GM21737 (cell line): ENCODE measurements at regions not wholly inside any gene's neighbourhood (a gene's known extent, or its start where the extent isn't known, plus 50 kb on each side); places are given as distances from the start of the nearest gene placed in this dataset.
"Not testable (repeated sequence)": the region's sequence is repeated elsewhere in the genome, so short reads cannot be mapped to it uniquely, and the experiment has no call there.

ENCODE experiments used
- ATAC-seq: cut with Tn5 transposase; IDR thresholded peaks from one replicate; pipeline ENCODE4 v1.9.1; 2021; ENCODE audit warnings: mild to moderate bottlenecking, moderate library complexity; ENCODE audit not compliant: unreplicated experiment

DNA sequence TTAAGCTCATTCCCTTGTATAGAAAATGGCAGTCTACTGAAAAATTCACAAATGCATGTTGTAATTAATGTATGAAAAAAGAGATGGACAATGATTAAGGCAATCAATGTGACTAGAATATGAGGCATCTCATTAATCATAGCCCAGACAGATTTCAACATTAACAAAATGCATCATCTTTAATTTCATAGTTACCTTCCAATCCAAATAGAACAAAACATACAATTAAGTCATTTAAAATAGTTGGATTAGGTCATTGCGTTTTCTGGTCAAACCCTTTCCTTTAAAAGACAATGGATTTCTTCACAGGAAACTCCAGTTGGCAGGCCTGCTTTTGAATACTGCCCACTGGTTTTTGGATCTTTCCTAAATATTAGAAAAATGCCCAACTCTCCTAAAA is 203.9 kb downstream of the HAO1 start:
- no peak for ATAC-seq

GRCh38 chr20:7741866-7742265 is 198.4 kb downstream of the HAO1 start:
- no peak for ATAC-seq

DNA sequence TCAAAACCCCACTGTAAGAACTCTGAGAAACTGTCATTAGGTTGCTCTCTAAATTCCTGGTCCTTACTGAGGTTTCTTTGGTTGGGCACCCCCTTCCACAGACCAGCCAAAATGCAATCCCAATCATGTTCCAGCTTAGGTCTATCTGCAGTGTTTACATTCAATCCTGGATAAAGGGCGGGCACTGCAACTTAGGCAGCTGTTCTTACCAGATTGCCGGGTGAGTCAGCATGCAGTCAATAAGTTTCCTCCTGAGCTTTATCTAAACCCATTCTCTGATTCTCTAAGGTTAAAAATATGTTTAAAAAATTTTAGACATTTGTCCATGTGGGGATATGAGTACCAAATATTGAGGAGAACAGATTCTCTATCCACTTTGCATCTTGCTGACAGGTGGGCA is 197.8 kb downstream of the HAO1 start:
- ATAC-seq = no peak

DNA sequence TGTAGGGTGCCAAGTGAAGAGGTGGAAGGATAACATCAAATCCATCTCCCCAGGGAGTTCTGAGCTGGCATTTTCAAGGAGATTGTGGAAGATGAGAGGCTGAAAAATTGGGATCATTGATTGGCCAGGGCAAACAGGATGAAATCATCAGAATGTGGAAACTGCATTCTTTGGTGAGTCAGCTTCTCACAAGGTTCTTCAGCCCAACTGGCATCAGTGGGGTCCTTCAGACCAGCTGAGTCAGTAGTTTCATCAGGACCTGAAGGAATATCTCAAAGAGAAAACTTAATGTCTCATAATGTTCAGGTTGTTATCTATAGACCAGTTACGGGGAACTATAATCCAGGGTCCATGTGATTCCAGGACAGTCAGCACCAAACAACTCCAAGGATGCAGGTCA is 195.8 kb downstream of the HAO1 start:
- ATAC-seq = no peak

- no peak for ATAC-seq
Observed at GRCh38 chr20:7748624-7749023, 191.6 kb downstream of the HAO1 start.

DNA sequence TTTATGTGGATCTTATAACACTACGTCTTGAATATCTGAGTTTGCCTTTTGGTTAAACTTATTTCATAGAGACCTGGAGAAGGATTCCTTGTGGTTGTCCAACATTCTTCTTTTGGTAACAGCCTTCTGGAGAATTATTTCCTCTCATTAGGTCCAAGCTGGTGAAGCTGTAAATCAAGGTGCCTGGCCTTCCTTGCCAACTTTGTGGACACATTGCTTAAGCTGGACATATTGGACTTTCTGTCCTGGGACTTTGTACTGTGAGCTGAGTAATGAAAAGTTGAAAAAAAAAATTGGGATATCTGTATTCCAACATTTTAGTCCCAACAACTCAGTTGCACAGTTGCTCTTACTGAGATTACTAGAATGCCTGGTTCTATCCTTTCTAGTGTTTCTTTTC is 186.2 kb downstream of the HAO1 start:
- no peak for ATAC-seq

GRCh38 chr20:7758406-7758805 is 181.9 kb downstream of the HAO1 start:
- ATAC-seq = no peak

GRCh38 chr20:7760247-7761031 is 179.8 kb downstream of the HAO1 start:
- no peak for ATAC-seq

- peak; percentile 91 for ATAC-seq
Observed at GRCh38 chr20:7765221-7765620, 175.0 kb downstream of the HAO1 start.

GRCh38 chr20:7770046-7770445 is 170.2 kb downstream of the HAO1 start:
- no peak for ATAC-seq

DNA sequence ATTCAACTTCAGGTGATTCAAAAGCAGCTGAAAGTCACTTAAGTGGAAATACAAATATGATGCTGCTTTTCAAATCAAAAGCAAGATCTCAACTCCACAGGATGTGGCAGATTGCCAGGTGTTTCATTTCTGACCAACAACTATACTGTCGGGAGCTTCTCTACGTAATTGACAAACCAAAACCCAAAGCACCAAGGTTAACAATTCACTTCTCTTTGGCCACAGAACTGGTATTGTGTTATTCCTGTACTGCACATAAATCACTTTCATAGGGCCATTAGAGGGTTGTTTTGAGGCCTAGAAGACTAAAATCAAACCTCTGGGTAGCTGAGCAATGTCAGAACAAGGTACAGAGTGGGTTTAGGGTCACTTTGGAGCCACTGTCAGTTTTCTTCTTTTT is 169.7 kb downstream of the HAO1 start:
- ATAC-seq = peak; percentile 100

GRCh38 chr20:7772371-7772770 is 167.9 kb downstream of the HAO1 start:
- no peak for ATAC-seq

GRCh38 chr20:7773511-7773910 is 166.7 kb downstream of the HAO1 start:
- ATAC-seq = no peak

DNA sequence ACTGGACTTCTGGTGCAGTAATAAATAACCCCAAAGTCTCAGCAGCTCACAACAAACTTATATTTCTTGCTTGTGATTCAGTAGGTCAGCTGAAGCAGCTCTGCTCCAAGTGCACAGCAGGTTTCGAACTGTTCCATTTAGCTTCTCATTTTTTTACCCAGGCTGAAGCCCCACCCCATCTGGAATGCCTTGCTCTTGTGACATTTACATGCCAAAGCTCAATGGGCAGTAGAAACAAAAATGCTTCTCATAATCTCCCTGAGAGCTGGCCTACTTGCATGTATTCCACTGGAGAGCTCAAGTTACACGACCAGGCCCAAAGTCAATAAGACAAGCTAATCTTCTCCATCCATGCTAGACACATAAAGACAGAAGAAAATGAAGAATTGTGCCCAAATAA is 165.2 kb downstream of the HAO1 start:
- no peak for ATAC-seq

- no peak for ATAC-seq
Observed at GRCh38 chr20:7776148-7776547, 164.1 kb downstream of the HAO1 start.

GRCh38 chr20:7790189-7790588 is 150.1 kb downstream of the HAO1 start:
- ATAC-seq = no peak

GRCh38 chr20:7792150-7792869 is 147.9 kb downstream of the HAO1 start:
- no peak for ATAC-seq

GRCh38 chr20:7798176-7798575 is 142.1 kb downstream of the HAO1 start:
- no peak for ATAC-seq

- no peak for ATAC-seq
Observed at GRCh38 chr20:7799862-7800261, 140.4 kb downstream of the HAO1 start.

DNA sequence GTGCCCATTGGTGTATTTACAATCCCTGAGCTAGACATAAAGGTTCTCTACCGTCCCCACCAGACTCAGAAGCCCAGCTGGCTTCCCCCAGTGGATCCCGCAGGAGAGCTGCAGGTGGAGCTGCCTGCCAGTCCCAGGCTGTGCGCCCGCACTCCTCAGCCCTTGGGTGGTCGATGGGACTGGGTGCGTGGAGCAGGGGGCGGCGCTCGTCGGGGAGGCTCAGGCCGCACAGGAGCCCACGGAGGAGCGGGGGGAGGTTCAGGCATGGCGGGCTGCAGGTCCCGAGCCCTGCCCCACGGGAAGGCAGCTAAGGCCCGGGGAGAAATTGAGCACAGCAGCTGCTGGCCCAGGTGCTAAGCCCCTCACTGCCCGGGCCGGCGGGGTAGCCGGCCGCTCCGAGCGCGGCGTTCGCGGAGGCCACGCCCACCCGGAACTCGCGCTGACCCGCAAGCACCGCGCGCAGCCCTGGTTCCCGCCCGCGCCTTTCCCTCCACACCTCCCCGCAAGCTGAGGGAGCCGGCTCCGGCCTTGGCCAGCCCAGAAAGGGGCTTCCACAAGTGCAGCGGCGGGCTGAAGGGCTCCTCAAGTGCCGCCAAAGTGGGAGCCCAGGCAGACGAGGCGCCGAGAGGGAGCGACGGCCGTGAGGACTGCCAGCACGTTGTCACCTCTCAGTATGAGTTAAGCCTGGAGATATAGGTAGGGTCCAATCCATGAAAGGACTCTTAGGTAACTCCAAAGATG is 136.7 kb downstream of the HAO1 start:
- not testable (repeated sequence) for ATAC-seq

GRCh38 chr20:7806831-7807230 is 133.4 kb downstream of the HAO1 start:
- ATAC-seq = no peak

DNA sequence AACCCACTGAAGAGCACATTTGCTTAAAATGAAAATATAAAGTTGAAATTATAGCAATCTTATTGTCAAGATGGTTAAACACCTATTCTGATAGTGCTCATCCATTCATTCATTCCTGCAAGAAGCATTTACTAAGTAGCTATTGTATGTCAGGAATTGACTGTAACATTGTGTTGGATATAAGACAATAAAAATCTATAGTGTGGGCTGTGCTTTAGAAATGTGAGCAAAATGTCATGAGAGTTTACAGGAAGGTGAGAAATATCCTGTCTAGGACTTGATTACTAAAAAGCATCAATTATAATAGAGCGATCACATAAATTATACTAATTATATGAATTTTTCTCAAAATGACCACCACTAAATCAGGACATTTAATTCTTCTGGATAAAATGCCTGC is 123.0 kb downstream of the HAO1 start:
- no peak for ATAC-seq
